GM21390 (cell line): ENCODE measurements at regions not wholly inside any gene's neighbourhood (a gene's known extent, or its start where the extent isn't known, plus 50 kb on each side); places are given as distances from the start of the nearest gene placed in this dataset.

ENCODE experiments used
- ATAC-seq: cut with Tn5 transposase; IDR thresholded peaks from one replicate; pipeline ENCODE4 v1.9.1; 2021; ENCODE audit not compliant: unreplicated experiment

- ATAC-seq: no peak
Observed at GRCh38 chr11:106399076-106399511, 321.6 kb downstream of the AASDHPPT start.

GRCh38 chr11:106399624-106400023, 322.2 kb downstream of the AASDHPPT start:
- ATAC-seq: no peak

- no peak for ATAC-seq
Observed at GRCh38 chr11:106400949-106401570, 323.6 kb downstream of the AASDHPPT start.

GRCh38 chr11:106403751-106404150, 326.3 kb downstream of the AASDHPPT start:
- no peak for ATAC-seq

- ATAC-seq: no peak
Observed at GRCh38 chr11:106409222-106409621, 331.8 kb downstream of the AASDHPPT start.

GRCh38 chr11:106409671-106410070, 332.2 kb downstream of the AASDHPPT start:
- no peak for ATAC-seq

- ATAC-seq: no peak
Observed at GRCh38 chr11:106410902-106411301, 333.4 kb downstream of the AASDHPPT start.

GRCh38 chr11:106413222-106413621, 335.8 kb downstream of the AASDHPPT start:
- ATAC-seq: no peak

GRCh38 chr11:106415510-106415909, 338.0 kb downstream of the AASDHPPT start:
- ATAC-seq: no peak

GRCh38 chr11:106418791-106419190, 341.3 kb downstream of the AASDHPPT start:
- ATAC-seq: no peak

- no peak for ATAC-seq
Observed at GRCh38 chr11:106420048-106420665, 342.7 kb downstream of the AASDHPPT start.

- ATAC-seq: no peak
Observed at GRCh38 chr11:106420686-106421085, 343.2 kb downstream of the AASDHPPT start.

- no peak for ATAC-seq
Observed at GRCh38 chr11:106421676-106422292, 344.3 kb downstream of the AASDHPPT start.

GRCh38 chr11:106422583-106422982, 345.1 kb downstream of the AASDHPPT start:
- no peak for ATAC-seq

GRCh38 chr11:106424111-106424510, 346.6 kb downstream of the AASDHPPT start:
- ATAC-seq: no peak

- ATAC-seq: no peak
Observed at GRCh38 chr11:106425819-106426218, 348.4 kb downstream of the AASDHPPT start.

- ATAC-seq: no peak
Observed at GRCh38 chr11:106426696-106427095, 349.2 kb downstream of the AASDHPPT start.

- ATAC-seq: no peak
Observed at GRCh38 chr11:106427736-106428135, 350.3 kb downstream of the AASDHPPT start.

GRCh38 chr11:106442032-106442431, 364.6 kb downstream of the AASDHPPT start:
- no peak for ATAC-seq

GRCh38 chr11:106446302-106446701, 368.8 kb downstream of the AASDHPPT start:
- no peak for ATAC-seq

- ATAC-seq: no peak
Observed at GRCh38 chr11:106446955-106447354, 369.5 kb downstream of the AASDHPPT start.

- ATAC-seq: no peak
Observed at GRCh38 chr11:106447631-106448191, 370.2 kb downstream of the AASDHPPT start.
